Superior temporal gyrus (tissue), 1 donor: ENCODE measurements at regions not wholly inside any gene's neighbourhood (a gene's known extent, or its start where the extent isn't known, plus 50 kb on each side); places are given as distances from the start of the nearest gene placed in this dataset.
"Not testable (repeated sequence)": the region's sequence is repeated elsewhere in the genome, so short reads cannot be mapped to it uniquely, and the experiment has no call there.

ENCODE experiments used
- DNase-seq: peaks from one replicate; pipeline ENCODE4 v3.0.0-alpha.2; 2016; ENCODE audit errors: extremely low spot score

DNA sequence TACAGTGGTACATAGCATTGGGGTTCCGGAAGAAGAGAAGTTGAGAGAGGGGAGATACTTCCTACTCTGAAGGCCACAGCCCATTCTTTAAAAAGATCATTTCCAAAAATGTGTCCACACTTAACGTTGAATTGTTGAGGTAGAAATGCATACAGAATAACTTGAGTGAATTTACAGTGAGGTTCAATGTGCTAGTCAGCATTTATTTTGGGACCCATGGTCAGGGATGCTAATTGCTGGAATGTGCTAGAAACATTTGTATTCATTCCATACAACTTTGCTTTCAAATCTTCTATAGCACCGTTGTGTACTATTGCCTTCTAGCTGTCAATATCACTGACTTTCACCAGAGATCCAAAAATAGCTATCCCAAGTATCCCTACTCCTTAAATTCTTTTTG, 325.9 kb downstream of the SATB2 start:
- DNase-seq = no peak

- DNase-seq = no peak
These were observed 326.5 kb downstream of the SATB2 start for GRCh38 chr2:199131136-199131655.

DNA sequence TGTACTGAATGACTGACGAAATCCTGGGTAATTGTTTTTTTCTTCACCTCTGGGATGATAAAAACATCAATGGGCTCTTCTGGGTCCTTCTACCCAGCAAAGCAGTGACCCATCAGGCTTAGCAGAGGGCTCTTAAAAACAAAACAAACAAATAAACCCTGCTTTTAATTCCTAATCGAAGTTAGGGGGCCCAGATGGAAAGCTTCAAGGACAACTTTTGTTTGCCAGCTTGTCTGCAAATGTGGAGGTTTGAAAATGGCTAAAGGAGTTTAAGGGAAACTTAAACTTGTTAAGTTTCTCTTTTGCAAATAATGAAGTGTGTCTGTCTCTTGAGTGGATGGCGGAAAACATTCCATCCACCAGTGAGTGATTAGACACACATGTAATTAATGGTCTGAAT, 327.2 kb downstream of the SATB2 start:
- no peak for DNase-seq

DNA sequence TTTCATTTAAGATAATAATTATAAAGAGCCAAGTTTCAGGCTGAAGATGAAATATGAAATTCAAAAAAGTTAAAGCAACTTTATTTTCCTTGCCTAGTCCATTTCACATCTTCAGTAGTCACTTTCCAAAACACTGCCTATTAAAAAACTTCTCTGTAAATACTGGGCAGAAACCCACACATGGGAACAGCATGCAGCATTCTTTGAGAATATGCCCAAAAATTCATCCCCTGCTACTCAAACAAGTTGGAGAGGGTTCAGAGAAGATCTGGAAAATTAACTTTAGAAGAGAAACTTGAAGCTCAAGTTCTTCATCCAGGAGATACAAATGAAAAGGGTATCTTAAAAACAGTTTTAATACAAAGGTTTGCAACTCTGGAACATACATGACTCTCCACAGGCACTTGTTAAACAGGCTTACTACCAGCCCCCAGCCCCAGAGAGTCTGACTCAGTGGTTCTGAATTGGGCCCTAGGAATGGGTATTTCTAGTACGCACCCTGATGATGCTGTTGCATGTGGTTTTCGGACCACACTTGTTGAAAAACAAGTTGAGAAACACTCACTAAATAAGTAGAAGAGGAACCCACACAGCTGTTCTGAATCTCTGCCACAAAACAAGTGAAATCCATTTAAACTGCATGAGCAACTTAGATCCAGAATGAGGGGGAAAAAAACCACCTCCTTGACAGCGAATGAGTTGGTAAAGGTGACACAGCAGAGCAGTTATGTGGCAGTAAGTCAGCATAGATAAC, 329.1 kb downstream of the SATB2 start:
- no peak for DNase-seq

GRCh38 chr2:199119796-199120195, 337.9 kb downstream of the SATB2 start:
- no peak for DNase-seq

DNA sequence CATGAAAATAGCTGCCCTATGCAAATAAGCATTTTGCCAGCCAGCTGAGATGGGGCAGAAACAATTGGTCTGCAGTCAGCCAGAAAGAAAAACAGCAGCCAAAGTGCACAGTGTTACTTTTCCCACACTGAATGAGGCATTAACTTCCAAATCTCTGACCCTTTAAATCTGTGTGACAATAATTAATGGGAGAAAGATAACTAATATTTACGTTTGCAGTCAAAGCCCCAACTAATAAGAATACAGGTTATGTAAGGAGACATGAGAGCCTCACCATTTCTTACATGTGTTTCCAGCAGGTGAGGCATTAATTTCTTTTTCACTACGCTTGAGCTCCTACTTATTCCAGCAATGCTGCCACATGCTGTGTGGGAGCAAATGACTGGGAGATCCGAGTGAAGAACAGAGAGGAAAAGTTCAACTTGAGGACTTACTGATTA, 339.0 kb downstream of the SATB2 start:
- no peak for DNase-seq

DNA sequence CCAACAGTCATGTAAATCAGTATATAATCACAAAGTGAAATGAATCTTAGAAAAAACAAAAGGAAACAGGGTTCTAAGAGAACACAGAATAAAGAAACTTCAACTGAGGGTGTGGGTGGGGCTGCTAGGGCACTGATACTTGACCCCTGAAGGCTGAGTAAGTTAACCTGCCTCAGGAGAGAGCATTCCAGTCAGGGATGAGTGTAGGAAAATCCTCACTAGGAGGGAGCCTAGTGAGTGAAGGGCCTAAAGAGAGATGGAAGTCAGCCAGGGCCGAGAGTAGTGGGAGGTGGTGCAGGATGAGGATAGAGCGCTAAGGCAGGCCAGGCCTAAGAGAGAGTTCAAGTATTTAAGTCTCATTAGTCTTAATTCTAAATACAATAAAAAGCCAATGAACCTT, 342.6 kb downstream of the SATB2 start:
- no peak for DNase-seq

DNA sequence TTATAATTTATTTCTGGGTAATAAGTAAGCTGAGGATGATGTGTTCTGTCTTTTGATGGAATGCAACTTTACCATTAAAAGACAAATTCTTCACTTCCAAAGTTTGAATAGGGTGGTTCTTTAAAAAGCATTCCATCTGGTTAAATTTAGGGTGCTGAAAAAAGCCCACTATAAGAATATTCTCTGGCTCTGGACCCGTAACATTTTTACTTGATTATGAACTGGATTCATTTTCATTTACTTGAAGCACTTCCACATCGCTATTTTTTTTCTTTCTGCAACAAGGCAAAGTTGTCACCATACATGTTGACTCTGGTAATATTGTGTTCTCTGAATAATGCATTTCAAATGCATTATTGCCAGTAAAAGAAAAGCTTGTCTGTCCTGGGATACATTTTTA, 344.6 kb downstream of the SATB2 start:
- DNase-seq = no peak

DNA sequence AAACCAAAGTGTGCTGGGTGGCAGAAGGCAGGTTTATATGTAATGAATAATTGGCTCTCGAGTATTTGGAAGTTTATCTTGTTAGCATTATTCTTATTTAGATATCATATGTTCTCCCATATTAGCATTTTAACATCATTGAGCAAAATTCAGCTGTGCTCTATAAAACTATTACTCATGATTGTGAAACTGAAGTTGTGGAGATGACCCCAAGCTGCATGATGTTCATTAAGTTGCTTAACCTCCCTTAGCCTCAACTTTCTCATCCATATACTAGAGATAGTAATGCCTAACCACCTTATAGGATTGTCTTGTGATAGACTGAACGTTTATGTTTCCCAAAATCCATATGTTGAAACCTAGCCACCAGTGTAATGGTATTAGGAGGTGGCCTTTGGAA, 346.3 kb downstream of the SATB2 start:
- DNase-seq = no peak

DNA sequence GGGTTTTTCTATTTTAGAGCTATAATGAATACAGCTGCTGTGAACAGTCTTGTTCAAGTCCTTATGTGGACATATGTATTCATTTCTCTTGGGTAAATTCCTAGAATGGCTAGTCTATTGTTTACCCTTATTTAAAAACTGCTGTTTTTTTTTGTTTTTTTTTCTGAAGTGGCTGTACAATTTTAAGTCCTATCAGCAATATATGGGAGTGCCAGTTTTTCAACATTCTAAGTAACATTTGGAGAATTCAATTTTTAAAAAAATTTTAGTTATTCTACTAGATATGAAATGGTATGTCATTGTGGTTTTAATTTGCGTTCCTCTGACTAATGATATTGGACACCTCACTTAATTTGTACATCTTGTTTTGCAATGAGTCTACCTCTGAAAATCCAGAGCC, 349.7 kb downstream of the SATB2 start:
- DNase-seq = no peak

DNA sequence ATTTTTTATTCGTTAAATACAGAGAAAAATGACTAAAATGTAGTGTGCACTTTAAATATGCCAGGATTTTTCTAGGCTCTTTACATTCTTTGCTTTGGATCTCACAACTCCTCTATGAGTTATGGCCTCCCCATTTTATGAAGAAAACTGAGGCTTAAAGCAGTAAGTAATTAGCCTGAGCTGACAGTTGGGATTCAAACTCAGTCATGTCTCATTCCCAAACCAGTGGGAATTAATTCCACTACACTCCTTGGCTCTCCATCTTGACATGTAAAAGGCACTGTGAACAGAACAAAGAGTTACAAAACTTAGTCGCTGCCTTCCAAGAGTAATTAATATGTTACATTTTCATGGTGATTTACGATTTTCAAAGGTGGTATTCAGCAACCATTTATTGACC, 351.9 kb downstream of the SATB2 start:
- DNase-seq = no peak

DNA sequence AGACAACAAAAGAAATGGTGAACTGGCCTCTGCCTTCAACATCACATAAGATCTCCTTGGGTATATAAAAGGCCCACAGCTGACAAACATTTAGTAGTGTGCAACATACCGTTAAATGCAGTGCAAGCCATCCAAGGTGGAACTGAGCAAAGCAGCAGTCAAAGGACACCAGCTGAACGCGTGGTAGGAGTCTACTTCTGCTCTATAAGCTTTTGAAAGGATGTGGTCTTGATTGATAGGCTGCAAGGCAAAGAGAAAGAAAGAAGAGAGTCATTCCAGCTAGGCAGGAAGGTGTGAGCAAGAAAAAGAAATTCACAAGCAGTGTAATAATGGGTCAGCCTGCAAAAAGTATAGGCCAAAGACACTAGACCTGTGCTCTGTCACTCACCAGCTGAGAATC, 356.3 kb downstream of the SATB2 start:
- no peak for DNase-seq

DNA sequence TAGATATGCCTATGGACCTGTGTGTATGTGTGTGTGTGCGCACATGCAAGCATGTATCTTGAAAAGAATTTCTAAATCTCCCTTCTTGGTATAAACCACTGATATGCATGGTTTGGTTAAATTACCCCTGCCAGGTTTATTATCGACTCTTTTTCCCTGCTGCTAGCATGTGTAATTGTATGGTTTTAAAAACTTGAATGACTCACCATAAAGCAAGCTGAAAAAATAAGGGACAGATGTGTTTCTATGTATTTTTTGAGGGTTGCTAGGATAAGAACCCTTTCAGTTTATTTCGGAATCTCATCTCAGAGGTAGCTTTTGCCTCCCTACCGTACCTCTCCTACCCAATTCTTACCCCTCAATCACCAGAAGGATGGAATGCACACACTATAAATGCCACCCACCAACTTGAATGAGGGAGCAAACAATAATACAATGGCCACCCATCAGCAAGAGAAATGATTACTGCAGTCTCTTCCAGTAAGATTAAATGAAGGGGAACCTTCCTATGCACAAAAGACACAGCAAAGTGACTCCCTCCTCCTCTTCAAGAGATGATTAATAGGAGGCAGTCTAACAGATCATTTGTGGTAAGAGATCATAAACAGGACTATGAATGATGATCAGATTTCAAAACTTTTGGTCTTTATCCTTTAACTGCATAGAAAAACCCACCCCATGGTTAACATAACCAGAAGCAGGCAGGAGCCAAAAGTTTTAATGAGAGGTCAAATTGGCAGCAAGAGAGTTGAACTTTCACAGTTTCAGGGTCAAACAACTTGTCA, 357.2 kb downstream of the SATB2 start:
- no peak for DNase-seq

DNA sequence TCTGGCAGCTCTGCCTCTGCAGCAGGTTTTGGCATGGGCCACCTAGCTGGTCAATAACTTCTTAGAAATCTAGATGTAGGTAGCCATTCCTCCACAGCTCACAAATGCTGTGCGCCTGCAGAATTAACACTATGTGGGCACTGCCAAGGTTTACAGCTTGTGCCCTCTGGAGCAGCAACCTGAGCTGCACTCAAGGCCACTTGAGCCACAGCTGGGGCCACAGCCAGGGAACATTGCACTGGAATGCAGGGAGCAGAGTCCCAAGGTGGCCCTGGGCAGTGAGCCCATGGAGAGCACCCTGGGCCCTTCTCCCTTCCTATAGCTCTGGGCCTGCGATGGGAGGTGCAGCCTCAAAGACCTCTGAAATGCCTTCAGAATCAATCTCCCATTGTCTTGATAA, 365.3 kb downstream of the SATB2 start:
- no peak for DNase-seq

DNA sequence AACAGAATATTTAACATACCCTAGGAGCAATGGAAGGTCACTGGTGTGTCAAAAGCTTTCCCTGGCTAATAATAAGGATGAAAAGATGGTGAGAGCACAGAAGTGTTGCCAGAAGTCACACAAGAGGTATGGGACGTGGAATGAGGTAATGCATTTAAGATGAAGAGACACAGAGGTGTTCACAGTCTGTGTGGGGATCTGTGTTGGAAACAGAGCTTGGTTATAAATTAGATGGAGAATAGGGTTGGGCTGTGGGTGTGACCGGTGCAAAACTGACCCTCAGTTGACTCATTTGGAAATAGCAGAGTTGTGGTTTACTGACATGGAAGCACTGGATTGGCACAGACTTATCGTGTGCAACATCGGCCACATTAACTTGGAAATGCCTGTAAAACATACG, 372.5 kb downstream of the SATB2 start:
- no peak for DNase-seq

DNA sequence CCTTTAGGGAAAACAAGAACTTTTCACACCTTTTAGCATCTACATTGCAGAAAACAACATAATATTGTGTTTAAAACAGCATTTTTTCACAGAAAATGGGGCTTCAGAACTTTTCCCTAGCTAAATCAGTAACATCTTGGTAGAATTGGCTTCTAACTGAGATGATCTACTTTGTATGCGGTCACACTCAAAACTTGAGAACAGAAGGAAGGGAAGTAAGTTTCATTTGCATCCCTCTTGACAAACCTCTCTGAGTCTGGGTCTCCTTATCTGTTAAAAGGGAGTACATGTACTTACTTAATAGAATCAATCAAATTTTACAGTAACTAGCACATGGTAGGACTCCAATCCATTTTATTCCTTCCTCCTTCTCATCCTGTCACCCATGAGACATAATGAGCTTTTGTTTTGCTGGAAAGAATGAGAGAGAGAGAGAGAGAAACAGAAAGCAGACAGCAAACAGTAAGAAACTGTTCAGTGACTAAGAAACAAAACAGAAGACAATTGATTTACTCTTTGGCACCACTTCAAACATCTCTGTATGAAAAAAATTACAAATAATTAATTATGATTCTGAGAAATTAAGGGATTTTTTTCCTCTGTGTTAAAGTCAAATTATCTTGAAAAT, 387.3 kb downstream of the SATB2 start:
- peak; percentile 53 for DNase-seq

- no peak for DNase-seq
These were observed 393.5 kb downstream of the SATB2 start for GRCh38 chr2:199064201-199064600.

- no peak for DNase-seq
These were observed 399.8 kb downstream of the SATB2 start for GRCh38 chr2:199057936-199058335.

DNA sequence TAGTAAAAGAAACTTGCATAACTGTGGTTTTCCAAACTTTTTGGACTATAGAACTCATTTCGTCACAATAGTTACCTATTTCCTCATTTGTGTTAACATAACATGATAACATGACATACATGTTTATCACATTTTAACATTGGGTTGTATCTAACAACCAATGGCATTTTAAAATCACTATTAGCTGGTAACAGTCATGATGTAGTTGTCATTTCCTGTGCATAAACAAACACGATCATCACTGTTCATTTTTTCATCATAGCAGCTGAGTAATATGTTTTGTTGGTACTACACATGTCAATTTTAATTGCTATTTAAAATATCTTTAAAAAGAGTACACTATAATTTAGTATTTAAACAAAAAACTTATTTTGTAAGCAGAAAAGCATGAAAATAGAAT, 402.4 kb downstream of the SATB2 start:
- DNase-seq = no peak

- no peak for DNase-seq
These were observed 414.9 kb downstream of the SATB2 start for GRCh38 chr2:199042660-199043379.

DNA sequence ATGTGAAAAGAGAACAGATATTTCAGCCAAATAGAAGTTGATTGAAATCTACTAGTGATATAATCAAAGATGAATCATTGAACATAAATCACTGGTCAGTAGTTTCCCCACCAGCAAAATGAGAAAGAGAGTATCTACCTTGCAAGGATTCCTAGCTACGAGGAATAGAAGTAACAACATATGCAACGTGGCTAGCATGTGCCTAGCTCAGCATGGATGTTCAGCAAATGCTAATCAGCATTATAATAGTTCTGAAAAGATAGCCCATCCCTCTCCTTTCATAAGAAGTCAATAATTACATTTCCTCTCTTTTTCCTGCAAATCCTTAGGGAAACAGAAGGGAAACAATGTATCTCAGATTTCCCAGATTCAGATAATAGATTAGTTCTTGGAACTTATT, 417.2 kb downstream of the SATB2 start:
- DNase-seq = no peak

- not testable (repeated sequence) for DNase-seq
These were observed 424.0 kb downstream of the SATB2 start for GRCh38 chr2:199033761-199034160.
